ENCODE measurements at regions not wholly inside any gene's neighbourhood (a gene's known extent, or its start where the extent isn't known, plus 50 kb on each side); places are given as distances from the start of the nearest gene placed in this dataset.
"Not testable (repeated sequence)": the region's sequence is repeated elsewhere in the genome, so short reads cannot be mapped to it uniquely, and the experiment has no call there.

GRCh38 chr2:40043641-40044040, 264.6 kb upstream of the THUMPD2 start:
- no peak for DNase-seq

- no peak for DNase-seq
Observed at GRCh38 chr2:40043191-40043590, 264.1 kb upstream of the THUMPD2 start.

GRCh38 chr2:40041422-40042382, 262.6 kb upstream of the THUMPD2 start:
- no peak for DNase-seq

- no peak for DNase-seq
Observed at GRCh38 chr2:40039549-40039948, 260.5 kb upstream of the THUMPD2 start.

GRCh38 chr2:40038646-40039045, 259.6 kb upstream of the THUMPD2 start:
- DNase-seq: no peak

- no peak for DNase-seq
Observed at GRCh38 chr2:40037303-40037702, 258.2 kb upstream of the THUMPD2 start.

GRCh38 chr2:40036241-40036640, 257.2 kb upstream of the THUMPD2 start:
- no peak for DNase-seq

- no peak for DNase-seq
Observed at GRCh38 chr2:40034801-40035200, 255.7 kb upstream of the THUMPD2 start.

GRCh38 chr2:40034198-40034597, 255.1 kb upstream of the THUMPD2 start:
- DNase-seq: no peak

- no peak for DNase-seq
Observed at GRCh38 chr2:40033781-40034180, 254.7 kb upstream of the THUMPD2 start.

- no peak for DNase-seq
Observed at GRCh38 chr2:40032650-40033319, 253.7 kb upstream of the THUMPD2 start.

- DNase-seq: no peak
Observed at GRCh38 chr2:40030456-40030975, 251.5 kb upstream of the THUMPD2 start.

- DNase-seq: no peak
Observed at GRCh38 chr2:40028792-40029488, 249.9 kb upstream of the THUMPD2 start.

- no peak for DNase-seq
Observed at GRCh38 chr2:40027968-40028367, 248.9 kb upstream of the THUMPD2 start.

- not testable (repeated sequence) for DNase-seq
Observed at GRCh38 chr2:40025276-40025675, 246.2 kb upstream of the THUMPD2 start.

- DNase-seq: no peak
Observed at GRCh38 chr2:40020997-40021396, 241.9 kb upstream of the THUMPD2 start.

GRCh38 chr2:40016151-40016885, 237.3 kb upstream of the THUMPD2 start:
- no peak for DNase-seq

GRCh38 chr2:40013962-40014361, 234.9 kb upstream of the THUMPD2 start:
- DNase-seq: not testable (repeated sequence)

- DNase-seq: no peak
Observed at GRCh38 chr2:40004336-40004735, 225.3 kb upstream of the THUMPD2 start.

GRCh38 chr2:40002339-40002738, 223.3 kb upstream of the THUMPD2 start:
- no peak for DNase-seq

- no peak for DNase-seq
Observed at GRCh38 chr2:39999864-40000263, 220.8 kb upstream of the THUMPD2 start.

GRCh38 chr2:39998617-39999016, 219.6 kb upstream of the THUMPD2 start:
- DNase-seq: no peak

Data from CD4-positive, alpha-beta T cell treated with Interleukin-4 for 4 hours (primary cell).